ENCODE measurements at regions not wholly inside any gene's neighbourhood (a gene's known extent, or its start where the extent isn't known, plus 50 kb on each side); places are given as distances from the start of the nearest gene placed in this dataset.
A peak's percentile ranks its signal among the peaks of the same experiment; 100 is the strongest.

- no peak for DNase-seq (ENCODE audit: low read depth in 4 of 4, low spot score in 3 of 4)
Measured at GRCh38 chr21:35421221-35421620, 372.1 kb upstream of the RUNX1 start.

GRCh38 chr21:35420656-35421055 lies 371.6 kb upstream of the RUNX1 start:
- no peak for DNase-seq (ENCODE audit: low read depth in 4 of 4, low spot score in 3 of 4)

GRCh38 chr21:35417762-35418161 lies 368.7 kb upstream of the RUNX1 start:
- DNase-seq (ENCODE audit: low read depth in 4 of 4, low spot score in 3 of 4), result no peak

GRCh38 chr21:35416866-35417489 lies 367.9 kb upstream of the RUNX1 start:
- DNase-seq (ENCODE audit: low read depth in 4 of 4, low spot score in 3 of 4), result no peak

- DNase-seq (ENCODE audit: low read depth in 4 of 4, low spot score in 3 of 4), result no peak
Measured at GRCh38 chr21:35414507-35415139, 365.5 kb upstream of the RUNX1 start.

GRCh38 chr21:35414056-35414455 lies 365.0 kb upstream of the RUNX1 start:
- DNase-seq (ENCODE audit: low read depth in 4 of 4, low spot score in 3 of 4), result no peak

GRCh38 chr21:35412231-35412630 lies 363.1 kb upstream of the RUNX1 start:
- DNase-seq (ENCODE audit: low read depth in 4 of 4, low spot score in 3 of 4), result no peak

GRCh38 chr21:35411434-35411833 lies 362.3 kb upstream of the RUNX1 start:
- DNase-seq (ENCODE audit: low read depth in 4 of 4, low spot score in 3 of 4), result no peak

GRCh38 chr21:35410656-35411055 lies 361.6 kb upstream of the RUNX1 start:
- DNase-seq (ENCODE audit: low read depth in 4 of 4, low spot score in 3 of 4), result no peak

- no peak for DNase-seq (ENCODE audit: low read depth in 4 of 4, low spot score in 3 of 4)
Measured at GRCh38 chr21:35410123-35410522, 361.0 kb upstream of the RUNX1 start.

- DNase-seq (ENCODE audit: low read depth in 4 of 4, low spot score in 3 of 4), result no peak
Measured at GRCh38 chr21:35408401-35408800, 359.3 kb upstream of the RUNX1 start.

GRCh38 chr21:35406635-35407034 lies 357.5 kb upstream of the RUNX1 start:
- DNase-seq (ENCODE audit: low read depth in 4 of 4, low spot score in 3 of 4), result no peak

- no peak for DNase-seq (ENCODE audit: low read depth in 4 of 4, low spot score in 3 of 4)
Measured at GRCh38 chr21:35405981-35406380, 356.9 kb upstream of the RUNX1 start.

- DNase-seq (ENCODE audit: low read depth in 4 of 4, low spot score in 3 of 4), result no peak
Measured at GRCh38 chr21:35404247-35404646, 355.1 kb upstream of the RUNX1 start.

GRCh38 chr21:35402061-35402460 lies 353.0 kb upstream of the RUNX1 start:
- no peak for DNase-seq (ENCODE audit: low read depth in 4 of 4, low spot score in 3 of 4)

GRCh38 chr21:35401476-35401875 lies 352.4 kb upstream of the RUNX1 start:
- no peak for DNase-seq (ENCODE audit: low read depth in 4 of 4, low spot score in 3 of 4)

GRCh38 chr21:35400233-35400939 lies 351.3 kb upstream of the RUNX1 start:
- DNase-seq (ENCODE audit: low read depth in 4 of 4, low spot score in 3 of 4), result peak in 3 of 4 donors; percentile 27 to 43 (median 34)

GRCh38 chr21:35399706-35400105 lies 350.6 kb upstream of the RUNX1 start:
- DNase-seq (ENCODE audit: low read depth in 4 of 4, low spot score in 3 of 4), result no peak

GRCh38 chr21:35399002-35399530 lies 350.0 kb upstream of the RUNX1 start:
- DNase-seq (ENCODE audit: low read depth in 4 of 4, low spot score in 3 of 4), result no peak

GRCh38 chr21:35398346-35398982 lies 349.4 kb upstream of the RUNX1 start:
- DNase-seq (ENCODE audit: low read depth in 4 of 4, low spot score in 3 of 4), result no peak

GRCh38 chr21:35397781-35398180 lies 348.7 kb upstream of the RUNX1 start:
- DNase-seq (ENCODE audit: low read depth in 4 of 4, low spot score in 3 of 4), result no peak

Data from right renal pelvis (tissue), 4 donors.